ENCODE measurements at regions not wholly inside any gene's neighbourhood (a gene's known extent, or its start where the extent isn't known, plus 50 kb on each side); places are given as distances from the start of the nearest gene placed in this dataset.

DNA sequence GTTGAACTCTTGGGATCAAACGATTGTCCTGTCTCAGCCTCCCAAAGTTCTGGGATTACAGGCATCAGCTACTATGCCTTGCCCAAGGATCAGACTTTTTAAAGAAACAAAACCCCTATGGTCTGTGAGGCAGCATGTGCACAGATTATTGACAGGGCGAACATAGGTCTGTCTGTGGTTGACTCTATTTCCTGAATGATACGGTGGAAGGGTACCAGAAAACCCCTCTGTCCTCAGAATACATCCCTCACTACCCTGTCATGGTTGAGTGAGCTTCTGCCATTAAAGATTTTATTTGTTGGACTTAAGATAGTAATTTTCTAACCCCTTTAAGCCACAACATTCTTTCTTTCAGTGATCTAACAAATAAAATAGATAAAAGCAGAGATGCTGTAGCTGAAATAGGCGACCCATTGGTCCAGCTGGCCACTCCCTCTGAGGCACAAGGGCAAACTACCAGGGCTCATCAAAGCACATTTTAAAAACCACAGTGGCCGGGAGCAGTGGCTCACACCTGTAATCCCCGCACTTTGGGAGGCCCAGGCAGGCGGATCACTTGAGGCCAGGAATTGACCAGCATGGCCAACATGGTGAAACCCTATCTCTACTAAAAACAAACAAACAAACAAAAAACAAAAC lies 84.9 kb upstream of the ANKRD55 start:
- Histone ChIP-seq H3K4me3 (ENCODE audit: low read length) (no peak overlapping the region), H3K36me3 (ENCODE audit: insufficient read depth, low read length) (no peaks in the 10 kb centered on the region)

DNA sequence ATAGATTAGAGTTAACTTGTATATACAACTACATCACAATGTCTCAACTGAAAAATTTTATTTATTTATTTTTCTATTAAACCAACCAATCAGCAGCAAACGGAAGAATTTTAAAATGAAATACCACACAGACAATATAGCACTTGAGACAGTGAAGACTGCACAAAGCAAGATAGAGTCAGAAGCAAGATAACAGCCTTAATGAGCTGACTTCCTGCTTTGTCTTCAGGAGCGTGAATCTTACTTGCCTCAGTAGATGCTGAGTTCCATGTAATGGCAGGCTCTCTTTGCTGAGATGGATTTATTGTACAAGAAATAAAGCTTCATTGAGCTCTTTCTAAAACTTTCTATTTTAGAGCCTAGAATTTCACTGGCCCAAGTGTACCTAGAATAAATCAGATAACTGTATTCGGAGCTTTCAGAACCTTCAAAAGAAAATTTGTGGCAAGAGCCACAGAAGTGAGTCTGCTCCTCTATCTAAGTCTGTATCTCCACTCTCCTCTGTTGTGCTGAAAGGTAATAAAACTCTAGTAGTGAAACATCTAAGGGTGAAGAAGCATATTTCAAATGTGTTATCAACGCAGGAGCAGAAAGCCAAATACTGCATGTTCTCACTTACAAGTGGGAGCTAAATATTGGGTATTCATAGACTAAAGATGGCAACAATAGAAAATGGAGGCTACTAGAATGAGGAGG lies 83.3 kb upstream of the ANKRD55 start:
- no peaks in the 10 kb centered on the region for H3F3A ChIP-seq (ENCODE audit: insufficient read depth, low read length, poor library complexity, severe bottlenecking)
- no peaks in the 10 kb centered on the region for H4K20me1 ChIP-seq (ENCODE audit: insufficient read depth)
- no peaks in the 10 kb centered on the region for H3K79me2 ChIP-seq (replicated peaks; ENCODE audit: insufficient read depth, low read length)
- no peaks in the 10 kb centered on the region for H3K36me3 ChIP-seq (ENCODE audit: insufficient read depth, low read length)
- no peak overlapping the region for H3K4me3 ChIP-seq (ENCODE audit: low read length)
- H3K27me3 ChIP-seq (ENCODE audit: insufficient read depth, low read depth, low read length) = no peaks in the 10 kb centered on the region
- no peak overlapping the region for H3K27ac ChIP-seq (ENCODE audit: low read length)
- no peaks in the 10 kb centered on the region for H3K9me3 ChIP-seq (ENCODE audit: low read length)
- no peak overlapping the region for H3K4me2 ChIP-seq (ENCODE audit: low read length)
- no peak overlapping the region for H3K9ac ChIP-seq (ENCODE audit: low read length)
- no peaks in the 10 kb centered on the region for H3K9me2 ChIP-seq (ENCODE audit: insufficient read depth, low read length)
- no peak overlapping the region for H2AFZ ChIP-seq (ENCODE audit: low read depth, low read length)
- TF ChIP-seq MXI1 (conservative IDR thresholded peaks at IDR 0.05; ENCODE audit: poor library complexity, severe bottlenecking) (no peak), EP300 (conservative IDR thresholded peaks at IDR 0.05; ENCODE audit: poor library complexity, severe bottlenecking) (no peak), POLR2AphosphoS5 (IDR thresholded peaks at IDR 0.05) (no peak), SMC3 (conservative IDR thresholded peaks at IDR 0.05; ENCODE audit: poor library complexity) (no peak), RAD21 (conservative IDR thresholded peaks at IDR 0.05) (no peak), TAF1 (IDR thresholded peaks at IDR 0.05; ENCODE audit: low read depth) (no peak), EZH2 (IDR thresholded peaks at IDR 0.05; ENCODE audit: borderline replicate concordance, insufficient read depth, low read length, poor library complexity, severe bottlenecking) (no peak)
- TF ChIP-seq, protein P1, sequence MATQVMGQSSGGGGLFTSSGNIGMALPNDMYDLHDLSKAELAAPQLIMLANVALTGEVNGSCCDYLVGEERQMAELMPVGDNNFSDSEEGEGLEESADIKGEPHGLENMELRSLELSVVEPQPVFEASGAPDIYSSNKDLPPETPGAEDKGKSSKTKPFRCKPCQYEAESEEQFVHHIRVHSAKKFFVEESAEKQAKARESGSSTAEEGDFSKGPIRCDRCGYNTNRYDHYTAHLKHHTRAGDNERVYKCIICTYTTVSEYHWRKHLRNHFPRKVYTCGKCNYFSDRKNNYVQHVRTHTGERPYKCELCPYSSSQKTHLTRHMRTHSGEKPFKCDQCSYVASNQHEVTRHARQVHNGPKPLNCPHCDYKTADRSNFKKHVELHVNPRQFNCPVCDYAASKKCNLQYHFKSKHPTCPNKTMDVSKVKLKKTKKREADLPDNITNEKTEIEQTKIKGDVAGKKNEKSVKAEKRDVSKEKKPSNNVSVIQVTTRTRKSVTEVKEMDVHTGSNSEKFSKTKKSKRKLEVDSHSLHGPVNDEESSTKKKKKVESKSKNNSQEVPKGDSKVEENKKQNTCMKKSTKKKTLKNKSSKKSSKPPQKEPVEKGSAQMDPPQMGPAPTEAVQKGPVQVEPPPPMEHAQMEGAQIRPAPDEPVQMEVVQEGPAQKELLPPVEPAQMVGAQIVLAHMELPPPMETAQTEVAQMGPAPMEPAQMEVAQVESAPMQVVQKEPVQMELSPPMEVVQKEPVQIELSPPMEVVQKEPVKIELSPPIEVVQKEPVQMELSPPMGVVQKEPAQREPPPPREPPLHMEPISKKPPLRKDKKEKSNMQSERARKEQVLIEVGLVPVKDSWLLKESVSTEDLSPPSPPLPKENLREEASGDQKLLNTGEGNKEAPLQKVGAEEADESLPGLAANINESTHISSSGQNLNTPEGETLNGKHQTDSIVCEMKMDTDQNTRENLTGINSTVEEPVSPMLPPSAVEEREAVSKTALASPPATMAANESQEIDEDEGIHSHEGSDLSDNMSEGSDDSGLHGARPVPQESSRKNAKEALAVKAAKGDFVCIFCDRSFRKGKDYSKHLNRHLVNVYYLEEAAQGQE (IDR thresholded peaks at IDR 0.05; ENCODE audit: borderline replicate concordance) = no peak
- TF ChIP-seq, protein P2, sequence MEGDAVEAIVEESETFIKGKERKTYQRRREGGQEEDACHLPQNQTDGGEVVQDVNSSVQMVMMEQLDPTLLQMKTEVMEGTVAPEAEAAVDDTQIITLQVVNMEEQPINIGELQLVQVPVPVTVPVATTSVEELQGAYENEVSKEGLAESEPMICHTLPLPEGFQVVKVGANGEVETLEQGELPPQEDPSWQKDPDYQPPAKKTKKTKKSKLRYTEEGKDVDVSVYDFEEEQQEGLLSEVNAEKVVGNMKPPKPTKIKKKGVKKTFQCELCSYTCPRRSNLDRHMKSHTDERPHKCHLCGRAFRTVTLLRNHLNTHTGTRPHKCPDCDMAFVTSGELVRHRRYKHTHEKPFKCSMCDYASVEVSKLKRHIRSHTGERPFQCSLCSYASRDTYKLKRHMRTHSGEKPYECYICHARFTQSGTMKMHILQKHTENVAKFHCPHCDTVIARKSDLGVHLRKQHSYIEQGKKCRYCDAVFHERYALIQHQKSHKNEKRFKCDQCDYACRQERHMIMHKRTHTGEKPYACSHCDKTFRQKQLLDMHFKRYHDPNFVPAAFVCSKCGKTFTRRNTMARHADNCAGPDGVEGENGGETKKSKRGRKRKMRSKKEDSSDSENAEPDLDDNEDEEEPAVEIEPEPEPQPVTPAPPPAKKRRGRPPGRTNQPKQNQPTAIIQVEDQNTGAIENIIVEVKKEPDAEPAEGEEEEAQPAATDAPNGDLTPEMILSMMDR (IDR thresholded peaks at IDR 0.05; ENCODE audit: poor library complexity, severe bottlenecking) = no peak

More for the DNA sequence above, 84.9 kb upstream of the ANKRD55 start:
- Histone ChIP-seq H3F3A (ENCODE audit: insufficient read depth, low read length, poor library complexity, severe bottlenecking) (no peaks in the 10 kb centered on the region), H3K27me3 (ENCODE audit: insufficient read depth, low read depth, low read length) (no peaks in the 10 kb centered on the region), H3K9ac (ENCODE audit: low read length) (no peak overlapping the region), H3K9me2 (ENCODE audit: insufficient read depth, low read length) (no peaks in the 10 kb centered on the region), H3K9me3 (ENCODE audit: low read length) (no peaks in the 10 kb centered on the region), H3K27ac (ENCODE audit: low read length) (no peak overlapping the region), H3K79me2 (replicated peaks; ENCODE audit: insufficient read depth, low read length) (no peaks in the 10 kb centered on the region), H3K4me2 (ENCODE audit: low read length) (no peak overlapping the region), H2AFZ (ENCODE audit: low read depth, low read length) (no peak overlapping the region), H4K20me1 (ENCODE audit: insufficient read depth) (no peaks in the 10 kb centered on the region)
- no peak for TF ChIP-seq SMC3 (conservative IDR thresholded peaks at IDR 0.05; ENCODE audit: poor library complexity)
- TF ChIP-seq EZH2 (IDR thresholded peaks at IDR 0.05; ENCODE audit: borderline replicate concordance, insufficient read depth, low read length, poor library complexity, severe bottlenecking) = no peak
- no peak for TF ChIP-seq POLR2AphosphoS5 (IDR thresholded peaks at IDR 0.05)
- TF ChIP-seq RAD21 (conservative IDR thresholded peaks at IDR 0.05) = no peak
- TF ChIP-seq, protein P2 (IDR thresholded peaks at IDR 0.05; ENCODE audit: poor library complexity, severe bottlenecking) = no peak
- no peak for TF ChIP-seq EP300 (conservative IDR thresholded peaks at IDR 0.05; ENCODE audit: poor library complexity, severe bottlenecking)
- no peak for TF ChIP-seq MXI1 (conservative IDR thresholded peaks at IDR 0.05; ENCODE audit: poor library complexity, severe bottlenecking)
- TF ChIP-seq TAF1 (IDR thresholded peaks at IDR 0.05; ENCODE audit: low read depth) = no peak
- TF ChIP-seq, protein P1 (IDR thresholded peaks at IDR 0.05; ENCODE audit: borderline replicate concordance) = no peak
